ENCODE measurements at regions not wholly inside any gene's neighbourhood (a gene's known extent, or its start where the extent isn't known, plus 50 kb on each side); places are given as distances from the start of the nearest gene placed in this dataset.

GRCh38 chr12:19689801-19690472 is 250.6 kb downstream of the AEBP2 start:
- peaks cover 1% of the 10 kb centered on the region; the same call in 1 of the 2 replicates for H3K27me3 Mint-ChIP-seq (ENCODE audit: insufficient read depth)
- no peak for DNase-seq
- peaks cover 49% of the 10 kb centered on the region for H3K4me1 Mint-ChIP-seq (ENCODE audit: low read depth)
- H3K4me3 Mint-ChIP-seq, result no peak overlapping the region
- no peaks in the 10 kb centered on the region for H3K9me3 Mint-ChIP-seq
- H3K27ac Mint-ChIP-seq, result no peak overlapping the region
- H3K36me3 Mint-ChIP-seq (ENCODE audit: low read depth), result no peaks in the 10 kb centered on the region; the same call in 1 of the 2 replicates
- TF ChIP-seq, protein P1, sequence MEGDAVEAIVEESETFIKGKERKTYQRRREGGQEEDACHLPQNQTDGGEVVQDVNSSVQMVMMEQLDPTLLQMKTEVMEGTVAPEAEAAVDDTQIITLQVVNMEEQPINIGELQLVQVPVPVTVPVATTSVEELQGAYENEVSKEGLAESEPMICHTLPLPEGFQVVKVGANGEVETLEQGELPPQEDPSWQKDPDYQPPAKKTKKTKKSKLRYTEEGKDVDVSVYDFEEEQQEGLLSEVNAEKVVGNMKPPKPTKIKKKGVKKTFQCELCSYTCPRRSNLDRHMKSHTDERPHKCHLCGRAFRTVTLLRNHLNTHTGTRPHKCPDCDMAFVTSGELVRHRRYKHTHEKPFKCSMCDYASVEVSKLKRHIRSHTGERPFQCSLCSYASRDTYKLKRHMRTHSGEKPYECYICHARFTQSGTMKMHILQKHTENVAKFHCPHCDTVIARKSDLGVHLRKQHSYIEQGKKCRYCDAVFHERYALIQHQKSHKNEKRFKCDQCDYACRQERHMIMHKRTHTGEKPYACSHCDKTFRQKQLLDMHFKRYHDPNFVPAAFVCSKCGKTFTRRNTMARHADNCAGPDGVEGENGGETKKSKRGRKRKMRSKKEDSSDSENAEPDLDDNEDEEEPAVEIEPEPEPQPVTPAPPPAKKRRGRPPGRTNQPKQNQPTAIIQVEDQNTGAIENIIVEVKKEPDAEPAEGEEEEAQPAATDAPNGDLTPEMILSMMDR (IDR thresholded peaks at IDR 0.05), result no peak

- Mint-ChIP-seq H3K27ac (no peak overlapping the region), H3K36me3 (ENCODE audit: low read depth) (no peaks in the 10 kb centered on the region; the same call in 1 of the 2 replicates), H3K9me3 (no peaks in the 10 kb centered on the region), H3K4me1 (ENCODE audit: low read depth) (peaks cover 54% of the 10 kb centered on the region), H3K4me3 (peak overlapping the region; percentile 62), H3K27me3 (ENCODE audit: insufficient read depth) (peaks cover 1% of the 10 kb centered on the region; the same call in 1 of the 2 replicates)
- no peak for DNase-seq
- TF ChIP-seq, protein P1 (IDR thresholded peaks at IDR 0.05), result no peak
Observed at GRCh38 chr12:19692091-19692490, 252.8 kb downstream of the AEBP2 start.

DNA sequence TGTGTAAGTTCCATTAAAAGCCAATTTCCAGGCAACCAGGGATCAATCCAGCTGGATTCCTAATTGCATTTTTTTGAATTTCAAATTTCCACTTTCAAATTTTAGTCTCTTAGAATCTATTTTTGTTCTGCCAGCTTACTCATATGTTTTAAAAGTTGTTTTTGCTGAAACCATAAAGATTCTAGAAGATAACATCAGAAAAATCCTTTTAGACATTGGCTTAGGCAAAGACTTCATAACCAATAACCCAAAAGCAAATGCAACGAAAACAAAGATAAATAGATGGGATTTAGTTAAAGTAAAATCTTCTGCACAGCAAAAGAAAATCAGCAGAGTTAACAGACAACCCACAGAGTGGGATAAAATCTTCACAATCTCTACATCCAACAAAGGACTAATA is 253.3 kb downstream of the AEBP2 start:
- Mint-ChIP-seq H3K4me3 (peak overlapping the region; percentile 62; the same call in 1 of the 2 replicates), H3K4me1 (ENCODE audit: low read depth) (peaks cover 54% of the 10 kb centered on the region), H3K27me3 (ENCODE audit: insufficient read depth) (peaks cover 1% of the 10 kb centered on the region; the same call in 1 of the 2 replicates), H3K27ac (peak overlapping the region; percentile 8; the same call in 1 of the 2 replicates), H3K36me3 (ENCODE audit: low read depth) (no peaks in the 10 kb centered on the region; the same call in 1 of the 2 replicates), H3K9me3 (no peaks in the 10 kb centered on the region)
- TF ChIP-seq, protein P1 (IDR thresholded peaks at IDR 0.05), result no peak
- peak; percentile 28 for DNase-seq

GRCh38 chr12:19694627-19695026 is 255.3 kb downstream of the AEBP2 start:
- H3K27ac Mint-ChIP-seq, result peak overlapping the region; percentile 56; the same call in 1 of the 2 replicates
- no peaks in the 10 kb centered on the region for H3K9me3 Mint-ChIP-seq
- peaks cover 46% of the 10 kb centered on the region for H3K4me1 Mint-ChIP-seq (ENCODE audit: low read depth)
- H3K27me3 Mint-ChIP-seq (ENCODE audit: insufficient read depth), result peaks cover 1% of the 10 kb centered on the region; the same call in 1 of the 2 replicates
- no peaks in the 10 kb centered on the region; the same call in 1 of the 2 replicates for H3K36me3 Mint-ChIP-seq (ENCODE audit: low read depth)
- peak overlapping the region; percentile 4 for H3K4me3 Mint-ChIP-seq
- TF ChIP-seq, protein P1 (IDR thresholded peaks at IDR 0.05), result no peak
- no peak for DNase-seq

DNA sequence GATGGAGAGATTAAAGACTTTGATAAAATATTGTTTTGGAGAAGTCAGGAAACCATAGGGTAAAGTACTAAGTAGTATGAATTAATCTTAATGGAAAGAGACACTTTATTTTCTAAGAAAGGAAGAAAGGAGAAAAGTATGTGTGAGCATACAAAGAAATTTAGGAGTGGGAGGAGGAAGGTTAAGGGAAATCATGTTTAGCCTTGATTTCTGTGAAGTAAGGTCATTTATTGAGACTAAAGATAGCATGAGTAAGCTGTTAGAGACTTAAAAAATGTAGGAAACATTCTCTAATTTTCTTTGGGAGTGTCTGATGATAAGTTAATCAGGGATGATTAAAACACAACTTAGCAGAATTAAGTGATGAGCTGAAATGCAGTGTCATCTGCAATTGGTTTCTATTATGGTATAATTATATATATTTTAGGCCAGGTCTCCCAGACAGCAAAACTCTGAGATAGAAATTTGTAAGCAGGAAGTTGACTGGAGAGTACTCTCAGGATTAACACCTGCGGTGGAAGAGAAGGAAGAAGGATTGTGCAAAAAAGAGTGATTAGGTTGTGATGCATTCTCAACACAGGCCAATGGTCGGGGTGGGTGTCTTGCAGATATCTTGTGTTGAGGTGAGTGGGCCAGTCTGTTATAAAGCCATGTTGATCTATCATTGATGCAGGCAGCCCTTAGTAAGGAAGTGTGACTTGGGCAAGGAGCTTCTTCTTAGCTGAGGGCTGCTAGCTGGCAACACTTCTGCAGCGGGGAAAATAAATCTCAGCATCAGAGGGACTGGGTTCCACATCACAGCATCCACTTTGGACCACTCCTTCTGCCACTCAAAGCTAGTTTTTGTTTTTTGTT is 256.2 kb downstream of the AEBP2 start:
- Mint-ChIP-seq H3K4me3 (peak overlapping the region; percentile 4), H3K27me3 (ENCODE audit: insufficient read depth) (no peaks in the 10 kb centered on the region), H3K36me3 (ENCODE audit: low read depth) (no peaks in the 10 kb centered on the region; the same call in 1 of the 2 replicates), H3K9me3 (no peaks in the 10 kb centered on the region), H3K27ac (peak overlapping the region; percentile 56), H3K4me1 (ENCODE audit: low read depth) (peaks cover 46% of the 10 kb centered on the region)
- TF ChIP-seq, protein P1 (IDR thresholded peaks at IDR 0.05), result no peak
- DNase-seq, result no peak
